ENCODE measurements at regions not wholly inside any gene's neighbourhood (a gene's known extent, or its start where the extent isn't known, plus 50 kb on each side); places are given as distances from the start of the nearest gene placed in this dataset.

DNA sequence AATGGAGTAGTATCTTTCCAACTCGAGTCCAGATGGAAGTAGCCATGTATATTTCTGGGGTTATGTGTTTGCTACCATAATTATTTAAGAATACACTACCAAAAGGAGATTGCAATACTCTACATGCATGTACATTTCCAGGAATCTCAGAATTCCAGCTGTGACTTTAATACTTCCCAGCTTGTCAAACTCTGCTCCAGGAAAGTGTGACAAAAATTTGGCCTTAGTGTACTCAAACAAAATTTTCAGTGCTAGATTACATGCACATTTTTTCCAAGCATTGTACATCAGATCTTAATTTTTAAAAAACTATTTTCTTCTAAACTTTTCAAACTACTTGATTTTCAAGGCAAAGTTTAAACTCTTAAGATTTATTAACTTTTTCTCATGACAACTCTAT, 1791.6 kb downstream of the SUCLG1 start:
- no peak for TF ChIP-seq EP300 (IDR thresholded peaks at IDR 0.05)
- no peak for TF ChIP-seq POLR2A (IDR thresholded peaks at IDR 0.05)
- TF ChIP-seq, protein P1, sequence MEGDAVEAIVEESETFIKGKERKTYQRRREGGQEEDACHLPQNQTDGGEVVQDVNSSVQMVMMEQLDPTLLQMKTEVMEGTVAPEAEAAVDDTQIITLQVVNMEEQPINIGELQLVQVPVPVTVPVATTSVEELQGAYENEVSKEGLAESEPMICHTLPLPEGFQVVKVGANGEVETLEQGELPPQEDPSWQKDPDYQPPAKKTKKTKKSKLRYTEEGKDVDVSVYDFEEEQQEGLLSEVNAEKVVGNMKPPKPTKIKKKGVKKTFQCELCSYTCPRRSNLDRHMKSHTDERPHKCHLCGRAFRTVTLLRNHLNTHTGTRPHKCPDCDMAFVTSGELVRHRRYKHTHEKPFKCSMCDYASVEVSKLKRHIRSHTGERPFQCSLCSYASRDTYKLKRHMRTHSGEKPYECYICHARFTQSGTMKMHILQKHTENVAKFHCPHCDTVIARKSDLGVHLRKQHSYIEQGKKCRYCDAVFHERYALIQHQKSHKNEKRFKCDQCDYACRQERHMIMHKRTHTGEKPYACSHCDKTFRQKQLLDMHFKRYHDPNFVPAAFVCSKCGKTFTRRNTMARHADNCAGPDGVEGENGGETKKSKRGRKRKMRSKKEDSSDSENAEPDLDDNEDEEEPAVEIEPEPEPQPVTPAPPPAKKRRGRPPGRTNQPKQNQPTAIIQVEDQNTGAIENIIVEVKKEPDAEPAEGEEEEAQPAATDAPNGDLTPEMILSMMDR (IDR thresholded peaks at IDR 0.05), result no peak
